ENCODE measurements at regions not wholly inside any gene's neighbourhood (a gene's known extent, or its start where the extent isn't known, plus 50 kb on each side); places are given as distances from the start of the nearest gene placed in this dataset.

GRCh38 chr7:130932088-130932487 is 198.1 kb upstream of the KLF14 start:
- no peak overlapping the region for H3K4me3 Mint-ChIP-seq (ENCODE audit: unreplicated experiment)
- intact Hi-C loops (cut with micrococcal nuclease), result no loop called here
- DNase-seq (ENCODE audit: unreplicated experiment), result no peak
- H3K27me3 Mint-ChIP-seq (ENCODE audit: insufficient read depth, unreplicated experiment), result no peaks in the 10 kb centered on the region
- CTCF ChIA-PET, result interaction anchor here (0.7 to 4.6 kb wide), 4 partner anchors 10 to 100 kb away, joined by 3 to 31 read pairs (median 6); no protein-coding TSS in a partner anchor
- POLR2A ChIA-PET, result interaction anchor here (0.9 to 4.9 kb wide), 5 partner anchors 8 to 69 kb away, joined by 3 to 42 read pairs (median 16); no protein-coding TSS in a partner anchor
- peak overlapping the region; percentile 42 for H3K27ac Mint-ChIP-seq (ENCODE audit: low read depth, unreplicated experiment)
- H3K9me3 Mint-ChIP-seq (ENCODE audit: unreplicated experiment), result no peaks in the 10 kb centered on the region
- BruUV-seq (replicated peaks), result no TSS peak
- peaks cover 73% of the 10 kb centered on the region for H3K36me3 Mint-ChIP-seq (ENCODE audit: insufficient read depth, unreplicated experiment)
- TF ChIP-seq CTCF (IDR thresholded peaks at IDR 0.05; ENCODE audit: unreplicated experiment), result no peak
- H3K4me1 Mint-ChIP-seq (ENCODE audit: insufficient read depth, unreplicated experiment), result peaks cover 33% of the 10 kb centered on the region

GRCh38 chr7:130932667-130933432 is 198.8 kb upstream of the KLF14 start:
- H3K4me3 Mint-ChIP-seq (ENCODE audit: unreplicated experiment), result no peak overlapping the region
- peaks cover 66% of the 10 kb centered on the region for H3K36me3 Mint-ChIP-seq (ENCODE audit: insufficient read depth, unreplicated experiment)
- H3K27me3 Mint-ChIP-seq (ENCODE audit: insufficient read depth, unreplicated experiment), result no peaks in the 10 kb centered on the region
- CTCF ChIA-PET, result interaction anchor here (4.6 to 9.1 kb wide), 2 partner anchors 36 kb away, joined by 31 to 123 read pairs; no protein-coding TSS in a partner anchor
- BruUV-seq (replicated peaks), result no TSS peak
- no peak for DNase-seq (ENCODE audit: unreplicated experiment)
- no peak overlapping the region for H3K27ac Mint-ChIP-seq (ENCODE audit: low read depth, unreplicated experiment)
- peaks cover 30% of the 10 kb centered on the region for H3K4me1 Mint-ChIP-seq (ENCODE audit: insufficient read depth, unreplicated experiment)
- intact Hi-C loops (cut with micrococcal nuclease), result no loop called here
- POLR2A ChIA-PET, result interaction anchor here (3.7 to 4.9 kb wide), 3 partner anchors 7 to 27 kb away, joined by 16 to 42 read pairs (median 21); no protein-coding TSS in a partner anchor
- H3K9me3 Mint-ChIP-seq (ENCODE audit: unreplicated experiment), result no peaks in the 10 kb centered on the region
- TF ChIP-seq CTCF (IDR thresholded peaks at IDR 0.05; ENCODE audit: unreplicated experiment), result no peak

- CTCF ChIA-PET, result interaction anchor here (0.7 to 9.1 kb wide), 2 partner anchors 37 to 48 kb away, joined by 3 to 123 read pairs; no protein-coding TSS in a partner anchor
- BruUV-seq (replicated peaks), result no TSS peak
- intact Hi-C loops (cut with micrococcal nuclease), result no loop called here
- no peak for TF ChIP-seq CTCF (IDR thresholded peaks at IDR 0.05; ENCODE audit: unreplicated experiment)
- Mint-ChIP-seq H3K27me3 (ENCODE audit: insufficient read depth, unreplicated experiment) (no peaks in the 10 kb centered on the region), H3K4me3 (ENCODE audit: unreplicated experiment) (no peak overlapping the region), H3K4me1 (ENCODE audit: insufficient read depth, unreplicated experiment) (peaks cover 41% of the 10 kb centered on the region), H3K27ac (ENCODE audit: low read depth, unreplicated experiment) (no peak overlapping the region), H3K9me3 (ENCODE audit: unreplicated experiment) (no peaks in the 10 kb centered on the region), H3K36me3 (ENCODE audit: insufficient read depth, unreplicated experiment) (peaks cover 59% of the 10 kb centered on the region)
- no peak for DNase-seq (ENCODE audit: unreplicated experiment)
- POLR2A ChIA-PET, result interaction anchor here (0.6 to 4.7 kb wide), 2 partner anchors 11 to 86 kb away, joined by 5 to 21 read pairs; no protein-coding TSS in a partner anchor
These were observed 199.9 kb upstream of the KLF14 start for GRCh38 chr7:130933919-130934318.

- Mint-ChIP-seq H3K36me3 (ENCODE audit: insufficient read depth, unreplicated experiment) (peaks cover 59% of the 10 kb centered on the region), H3K4me1 (ENCODE audit: insufficient read depth, unreplicated experiment) (peaks cover 49% of the 10 kb centered on the region)
These were observed 201.7 kb upstream of the KLF14 start for GRCh38 chr7:130935564-130936157.

More at GRCh38 chr7:130935564-130936157, 201.7 kb upstream of the KLF14 start:
- no TSS peak for BruUV-seq (replicated peaks)
- no peak for TF ChIP-seq CTCF (IDR thresholded peaks at IDR 0.05; ENCODE audit: unreplicated experiment)
- no peaks in the 10 kb centered on the region for H3K9me3 Mint-ChIP-seq (ENCODE audit: unreplicated experiment)
- POLR2A ChIA-PET, result interaction anchor here (3.2 to 7.2 kb wide), 3 partner anchors 24 to 40 kb away, joined by 17 to 106 read pairs (median 74); no protein-coding TSS in a partner anchor
- no peaks in the 10 kb centered on the region for H3K27me3 Mint-ChIP-seq (ENCODE audit: insufficient read depth, unreplicated experiment)
- H3K4me3 Mint-ChIP-seq (ENCODE audit: unreplicated experiment), result no peak overlapping the region
- peak overlapping the region; percentile 35 for H3K27ac Mint-ChIP-seq (ENCODE audit: low read depth, unreplicated experiment)
- DNase-seq (ENCODE audit: unreplicated experiment), result no peak
- CTCF ChIA-PET, result interaction anchor here (0.9 to 9.1 kb wide), 2 partner anchors 23 to 39 kb away, joined by 5 to 123 read pairs; no protein-coding TSS in a partner anchor
- intact Hi-C loops (cut with micrococcal nuclease), result no loop called here
